ENCODE measurements at regions not wholly inside any gene's neighbourhood (a gene's known extent, or its start where the extent isn't known, plus 50 kb on each side); places are given as distances from the start of the nearest gene placed in this dataset.
A peak's percentile ranks its signal among the peaks of the same experiment; 100 is the strongest.
"Not testable (repeated sequence)": the region's sequence is repeated elsewhere in the genome, so short reads cannot be mapped to it uniquely, and the experiment has no call there.

DNA sequence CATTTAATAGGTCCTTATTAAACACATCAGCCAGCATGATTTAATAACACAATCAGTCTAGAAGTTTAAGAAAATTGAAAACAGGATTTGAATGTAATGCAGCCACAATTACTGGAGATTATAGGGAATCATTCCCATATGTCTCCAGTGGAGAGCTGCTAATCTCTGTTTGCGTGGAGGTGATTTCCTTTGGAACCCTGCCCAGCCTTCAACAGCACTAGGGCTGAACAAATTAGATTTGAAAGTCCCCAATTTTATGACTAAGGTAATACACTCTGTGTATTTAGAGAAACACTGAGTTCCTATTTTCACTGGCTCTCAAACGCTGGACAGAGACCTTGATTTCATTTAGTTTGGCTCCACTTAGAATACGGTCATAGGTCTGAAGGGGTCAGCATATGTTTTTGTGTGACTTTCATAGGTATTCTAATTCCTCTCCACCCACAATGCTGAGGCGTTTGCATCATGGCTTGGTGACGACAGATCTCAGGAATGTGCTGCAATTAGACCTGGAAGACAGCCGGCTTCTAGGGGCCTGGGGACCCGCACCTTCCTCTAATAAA lies 508.3 kb downstream of the EBF1 start:
- no peak for DNase-seq
- intact Hi-C loops (cut with DNase I; ENCODE audit: low total_unique reads), result no loop called here
- Histone ChIP-seq H3K9me3 (no peaks in the 10 kb centered on the region), H3K4me1 (no peaks in the 10 kb centered on the region), H3K4me3 (no peak overlapping the region), H3K27me3 (no peaks in the 10 kb centered on the region), H3K27ac (no peak overlapping the region), H3K36me3 (ENCODE audit: low read depth, missing control alignments) (no peaks in the 10 kb centered on the region)
- 36 to 38% methylated on average over 7 of the region's 7 CpGs for WGBS, 2 donors
- TF ChIP-seq POLR2A (IDR thresholded peaks at IDR 0.05), result no peak
- TF ChIP-seq, protein P1, sequence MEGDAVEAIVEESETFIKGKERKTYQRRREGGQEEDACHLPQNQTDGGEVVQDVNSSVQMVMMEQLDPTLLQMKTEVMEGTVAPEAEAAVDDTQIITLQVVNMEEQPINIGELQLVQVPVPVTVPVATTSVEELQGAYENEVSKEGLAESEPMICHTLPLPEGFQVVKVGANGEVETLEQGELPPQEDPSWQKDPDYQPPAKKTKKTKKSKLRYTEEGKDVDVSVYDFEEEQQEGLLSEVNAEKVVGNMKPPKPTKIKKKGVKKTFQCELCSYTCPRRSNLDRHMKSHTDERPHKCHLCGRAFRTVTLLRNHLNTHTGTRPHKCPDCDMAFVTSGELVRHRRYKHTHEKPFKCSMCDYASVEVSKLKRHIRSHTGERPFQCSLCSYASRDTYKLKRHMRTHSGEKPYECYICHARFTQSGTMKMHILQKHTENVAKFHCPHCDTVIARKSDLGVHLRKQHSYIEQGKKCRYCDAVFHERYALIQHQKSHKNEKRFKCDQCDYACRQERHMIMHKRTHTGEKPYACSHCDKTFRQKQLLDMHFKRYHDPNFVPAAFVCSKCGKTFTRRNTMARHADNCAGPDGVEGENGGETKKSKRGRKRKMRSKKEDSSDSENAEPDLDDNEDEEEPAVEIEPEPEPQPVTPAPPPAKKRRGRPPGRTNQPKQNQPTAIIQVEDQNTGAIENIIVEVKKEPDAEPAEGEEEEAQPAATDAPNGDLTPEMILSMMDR (IDR thresholded peaks at IDR 0.05), result no peak

DNA sequence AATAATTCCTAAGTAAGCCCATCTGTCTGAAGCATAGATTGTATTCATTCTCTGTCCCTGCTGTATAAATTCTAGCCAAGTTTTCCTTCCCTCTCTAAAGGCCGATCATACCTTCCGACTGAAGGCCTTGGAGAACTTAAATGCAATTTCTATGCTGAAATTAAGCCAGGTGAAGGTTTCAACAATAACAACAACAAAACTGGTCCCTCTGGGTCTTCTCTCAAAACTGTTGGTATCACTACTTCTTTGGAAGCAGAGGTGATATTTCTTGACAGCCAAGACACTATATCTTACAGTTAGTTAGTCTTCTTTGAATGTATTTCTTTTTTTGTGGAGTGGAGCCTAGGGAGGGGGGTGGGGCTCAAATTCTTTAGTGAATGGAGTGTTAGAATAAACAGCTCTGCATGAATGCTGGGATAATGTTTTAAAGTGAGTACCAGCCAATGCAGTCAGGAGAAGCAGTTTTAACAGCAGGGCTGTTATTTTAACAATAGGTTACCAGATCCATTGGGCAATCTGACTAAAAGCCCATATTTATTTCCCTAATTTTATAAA lies 508.9 kb downstream of the EBF1 start:
- Histone ChIP-seq H3K36me3 (ENCODE audit: low read depth, missing control alignments) (no peaks in the 10 kb centered on the region), H3K4me3 (no peak overlapping the region), H3K4me1 (no peaks in the 10 kb centered on the region), H3K27me3 (no peaks in the 10 kb centered on the region), H3K27ac (no peak overlapping the region), H3K9me3 (no peaks in the 10 kb centered on the region)
- intact Hi-C loops (cut with DNase I; ENCODE audit: low total_unique reads), result no loop called here
- TF ChIP-seq, protein P1 (IDR thresholded peaks at IDR 0.05), result no peak
- TF ChIP-seq POLR2A (IDR thresholded peaks at IDR 0.05), result no peak
- no peak for DNase-seq
- WGBS, 2 donors, result 68 to 88% methylated on average over 2 of the region's 2 CpGs

DNA sequence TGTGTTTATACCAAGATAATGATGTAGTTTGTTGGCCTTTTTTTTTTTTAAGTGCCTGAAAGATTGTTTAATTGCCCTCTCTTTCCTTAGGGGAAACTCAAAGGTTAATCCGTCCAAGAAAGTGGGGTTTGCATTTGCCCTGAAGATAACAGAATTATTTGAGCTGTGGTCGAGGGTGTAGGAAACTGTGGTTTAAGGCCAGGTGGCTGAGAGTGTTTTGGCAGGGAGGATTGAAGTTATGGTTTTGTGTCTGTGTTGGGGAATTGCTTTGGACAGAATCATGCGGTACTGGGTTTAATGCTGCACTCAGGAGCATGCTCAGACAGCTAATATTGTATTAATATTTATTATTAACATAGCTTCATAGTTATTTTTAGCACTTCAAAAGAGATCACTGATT lies 509.8 kb downstream of the EBF1 start:
- intact Hi-C loops (cut with DNase I; ENCODE audit: low total_unique reads), result no loop called here
- no peaks in the 10 kb centered on the region for H3K9me3 ChIP-seq
- H3K36me3 ChIP-seq (ENCODE audit: low read depth, missing control alignments), result no peaks in the 10 kb centered on the region
- 53 to 54% methylated on average over 3 of the region's 3 CpGs for WGBS, 2 donors
- TF ChIP-seq POLR2A (IDR thresholded peaks at IDR 0.05), result no peak
- TF ChIP-seq, protein P1 (IDR thresholded peaks at IDR 0.05), result no peak
- no peak for DNase-seq
- no peak overlapping the region for H3K27ac ChIP-seq
- no peak overlapping the region for H3K4me3 ChIP-seq
- no peaks in the 10 kb centered on the region for H3K27me3 ChIP-seq
- H3K4me1 ChIP-seq, result no peaks in the 10 kb centered on the region

GRCh38 chr5:158588617-158589016 lies 511.1 kb downstream of the EBF1 start:
- Histone ChIP-seq H3K36me3 (ENCODE audit: low read depth, missing control alignments) (no peaks in the 10 kb centered on the region), H3K4me1 (no peaks in the 10 kb centered on the region), H3K27ac (no peak overlapping the region), H3K27me3 (no peaks in the 10 kb centered on the region), H3K4me3 (no peak overlapping the region), H3K9me3 (no peaks in the 10 kb centered on the region)
- TF ChIP-seq, protein P1 (IDR thresholded peaks at IDR 0.05), result no peak
- no peak for DNase-seq
- WGBS, 2 donors, result 45 to 79% methylated on average over 1 of the region's 1 CpG
- intact Hi-C loops (cut with DNase I; ENCODE audit: low total_unique reads), result no loop called here

DNA sequence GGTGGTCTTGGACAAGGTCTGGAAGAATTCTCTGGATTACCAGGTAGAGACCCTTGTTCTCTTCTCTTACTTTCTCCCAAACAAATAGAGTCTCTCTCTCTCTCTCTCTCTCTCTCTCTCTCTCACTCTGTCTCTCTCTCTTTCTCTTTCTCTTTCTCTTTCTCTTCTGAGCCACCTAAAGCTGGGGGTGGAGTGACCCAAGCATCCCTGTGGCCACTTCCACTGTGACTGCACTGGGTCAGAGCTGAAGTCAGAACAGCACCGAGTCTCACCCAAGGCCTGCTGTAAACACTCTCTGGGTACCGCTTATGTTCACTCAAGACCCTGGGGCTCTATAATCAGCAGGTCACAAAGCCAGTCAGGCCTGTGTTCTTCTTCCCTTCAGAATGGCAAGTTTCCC lies 513.7 kb downstream of the EBF1 start:
- 100% methylated on average over 1 to 2 of the region's 2 CpGs for WGBS, 2 donors
- intact Hi-C loops (cut with DNase I; ENCODE audit: low total_unique reads), result no loop called here

DNA sequence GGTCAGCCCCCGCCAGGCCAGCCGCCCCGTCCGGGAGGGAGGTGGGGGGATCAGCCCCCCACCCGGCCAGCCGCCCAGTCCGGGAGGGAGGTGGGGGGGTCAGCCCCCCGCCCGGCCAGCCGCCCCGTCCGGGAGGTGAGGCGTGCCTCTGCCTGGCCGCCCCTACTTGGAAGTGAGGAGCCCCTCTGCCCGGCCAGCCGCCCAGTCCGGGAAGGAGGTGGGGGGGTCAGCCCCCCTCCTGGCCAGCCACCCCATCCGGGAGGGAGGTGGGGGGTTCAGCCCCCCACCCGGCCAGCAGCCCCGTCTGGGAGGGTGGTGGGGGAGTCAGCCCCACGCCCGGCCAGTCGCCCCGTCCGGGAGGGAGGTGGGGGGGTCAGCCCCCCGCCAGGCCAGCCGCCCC lies 517.0 kb downstream of the EBF1 start:
- H3K36me3 ChIP-seq (ENCODE audit: low read depth, missing control alignments); H3K27me3 ChIP-seq; H3K4me1 ChIP-seq; H3K27ac ChIP-seq; DNase-seq; intact Hi-C loops (cut with DNase I; ENCODE audit: low total_unique reads); H3K9me3 ChIP-seq: not testable (repeated sequence)
- peak overlapping the region; percentile 9 to 17 for H3K4me3 ChIP-seq
- no CpG with 5 or more reads among the region's 27 CpGs for WGBS, 2 donors

More for the DNA sequence above, 513.7 kb downstream of the EBF1 start:
- H3K4me3 ChIP-seq, result no peak overlapping the region
- no peak for DNase-seq
- TF ChIP-seq, protein P1 (IDR thresholded peaks at IDR 0.05), result no peak
- TF ChIP-seq POLR2A (IDR thresholded peaks at IDR 0.05), result no peak
- no peaks in the 10 kb centered on the region for H3K9me3 ChIP-seq
- H3K4me1 ChIP-seq, result no peaks in the 10 kb centered on the region
- H3K27ac ChIP-seq, result no peak overlapping the region
- H3K36me3 ChIP-seq (ENCODE audit: low read depth, missing control alignments), result no peaks in the 10 kb centered on the region
- no peaks in the 10 kb centered on the region for H3K27me3 ChIP-seq
